ENCODE measurements at regions not wholly inside any gene's neighbourhood (a gene's known extent, or its start where the extent isn't known, plus 50 kb on each side); places are given as distances from the start of the nearest gene placed in this dataset.

DNA sequence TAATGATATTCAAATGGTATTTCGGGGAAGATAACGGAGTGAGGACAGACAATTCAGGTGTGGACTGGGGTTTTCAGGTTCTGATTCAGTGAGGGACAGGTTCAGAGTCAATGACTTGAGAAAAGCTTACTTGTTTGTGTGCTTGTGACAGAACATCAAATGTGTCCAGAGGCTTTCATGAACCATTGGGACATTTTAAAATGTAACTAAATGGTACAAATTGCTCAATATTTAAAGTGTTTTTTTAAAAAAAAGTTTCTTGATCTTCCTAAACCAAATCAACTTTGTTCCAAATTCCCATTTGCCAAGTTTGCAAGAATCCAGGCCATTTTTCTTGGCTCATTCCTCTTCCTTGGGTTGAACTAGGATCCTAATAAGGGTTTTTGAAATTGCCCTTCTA, 59.4 kb upstream of the BZW1 start:
- DNase-seq (ENCODE audit: low spot score): no peak

DNA sequence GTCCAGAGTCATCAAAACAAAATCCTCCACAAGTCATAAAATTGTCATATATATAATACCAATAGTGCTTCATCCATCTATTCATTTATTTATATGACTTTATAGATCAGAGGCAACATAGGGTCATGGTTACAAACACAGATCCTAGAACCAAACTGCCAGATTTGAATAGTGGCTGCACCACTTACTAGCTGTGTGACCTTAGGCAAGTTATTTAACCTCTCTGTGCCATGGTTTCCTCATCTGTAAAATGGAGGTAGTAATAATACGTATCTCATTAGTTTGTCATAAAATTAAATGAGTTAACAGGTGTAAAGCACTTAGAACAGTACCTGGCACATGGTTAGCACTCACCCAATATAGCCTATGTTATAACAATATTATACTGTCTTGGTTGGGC, 58.9 kb upstream of the BZW1 start:
- no peak for DNase-seq (ENCODE audit: low spot score)

DNA sequence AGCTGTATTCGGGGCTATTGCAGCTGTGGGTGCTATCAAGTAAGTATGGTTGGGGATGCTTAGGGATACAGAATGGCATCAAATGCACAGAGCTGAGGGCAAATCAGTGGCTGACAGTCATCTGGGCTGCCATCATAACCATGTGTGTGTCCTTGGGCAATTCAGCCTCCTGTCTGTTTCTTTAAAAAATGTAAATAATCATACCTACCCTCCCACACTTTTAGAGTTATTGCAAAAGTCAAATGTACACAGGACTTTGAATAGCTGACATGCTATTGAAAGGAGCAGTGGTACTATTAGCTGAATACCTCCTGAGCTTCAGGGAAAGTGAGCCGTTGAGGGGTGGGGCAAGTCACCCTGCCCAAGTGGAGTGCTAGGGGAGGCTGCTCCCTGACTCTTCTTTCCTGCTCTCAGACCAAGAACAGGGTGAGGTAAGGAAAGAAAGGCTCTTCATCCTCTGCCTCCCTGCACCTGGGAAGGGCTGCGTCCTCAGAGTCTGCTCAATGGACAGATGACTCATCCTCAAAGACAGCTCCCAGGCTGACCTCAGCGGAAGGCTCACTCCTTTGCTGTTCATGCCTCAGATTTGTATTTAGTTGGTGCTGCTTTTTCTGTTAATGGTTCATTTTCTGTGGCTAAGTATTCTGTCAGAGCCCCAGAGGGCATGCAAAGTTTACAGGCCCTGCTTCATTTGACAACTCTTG, 54.9 kb upstream of the BZW1 start:
- no peak for DNase-seq (ENCODE audit: low spot score)

DNA sequence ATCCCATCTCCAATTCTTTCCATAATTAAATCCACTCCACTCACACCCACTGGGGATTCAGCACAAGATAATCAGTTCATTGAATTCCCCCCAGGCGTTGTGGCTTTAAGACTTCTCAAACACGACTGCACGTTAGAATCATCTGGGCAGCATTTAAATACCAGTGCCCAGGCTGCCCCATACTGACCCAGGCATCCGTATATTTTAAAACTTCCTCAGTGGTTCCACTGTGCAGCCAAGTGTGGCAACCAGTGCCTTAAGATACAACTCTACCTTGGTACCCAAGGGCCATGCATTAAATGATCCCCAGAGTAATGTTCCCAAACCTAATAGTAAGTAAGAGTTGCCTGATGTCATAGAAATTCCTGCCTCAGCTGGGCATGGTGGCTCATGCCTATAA, 54.3 kb upstream of the BZW1 start:
- no peak for DNase-seq (ENCODE audit: low spot score)

DNA sequence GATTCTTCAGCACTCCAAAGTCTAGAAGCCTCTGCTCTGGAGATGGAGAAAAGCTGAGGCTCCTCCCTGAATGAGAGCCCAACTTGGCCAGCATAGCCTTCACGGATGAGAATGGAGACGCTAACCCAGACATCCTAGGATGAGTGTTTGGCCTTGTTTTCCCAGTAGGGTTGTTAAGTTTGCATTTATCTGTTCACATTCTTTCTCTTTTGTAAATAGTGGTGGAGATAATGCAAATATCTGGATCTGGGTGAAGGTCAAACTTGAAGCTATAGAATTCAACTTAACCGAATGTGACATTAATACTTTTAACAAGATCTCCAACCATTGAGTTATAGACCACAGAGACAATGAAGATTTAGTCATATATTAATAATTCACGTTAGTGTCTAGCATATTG, 53.4 kb upstream of the BZW1 start:
- DNase-seq (ENCODE audit: low spot score): no peak

DNA sequence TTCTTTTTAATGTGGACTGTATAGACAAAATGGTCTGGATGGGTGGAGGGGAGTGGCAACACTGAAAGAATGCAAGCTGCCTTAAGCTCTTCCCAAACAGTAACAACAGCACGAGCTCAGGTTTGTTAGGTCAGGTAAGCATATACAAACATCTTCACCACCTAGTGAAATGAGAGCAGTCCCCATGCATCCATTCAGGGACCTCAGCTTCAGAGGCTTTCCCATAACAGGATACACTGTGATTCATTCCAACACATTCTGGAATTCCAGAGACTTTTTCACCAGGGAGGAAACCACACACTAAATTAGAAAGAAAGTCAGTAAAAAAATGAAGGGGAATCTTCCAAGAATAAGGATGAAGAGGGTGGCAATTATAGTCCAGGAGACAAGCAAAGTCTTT, 50.4 kb upstream of the BZW1 start:
- DNase-seq (ENCODE audit: low spot score): no peak

All from putamen (tissue), 1 donor.